ENCODE measurements at regions not wholly inside any gene's neighbourhood (a gene's known extent, or its start where the extent isn't known, plus 50 kb on each side); places are given as distances from the start of the nearest gene placed in this dataset.

GRCh38 chr11:92787638-92788037, 181.8 kb upstream of the MTNR1B start:
- no peak overlapping the region for H3K9ac ChIP-seq (ENCODE audit: low read depth, low read length)
- H3K4me3 ChIP-seq (ENCODE audit: low read depth in 1 of 2, low read length in 2 of 2): no peak overlapping the region
- no peaks in the 10 kb centered on the region for H3K27me3 ChIP-seq (ENCODE audit: insufficient read depth, low read length, poor library complexity)
- no peaks in the 10 kb centered on the region for H4K20me1 ChIP-seq (ENCODE audit: insufficient read depth, low read length)
- H3K79me2 ChIP-seq (ENCODE audit: insufficient read depth, low read length): no peaks in the 10 kb centered on the region
- no peak overlapping the region for H3K27ac ChIP-seq (ENCODE audit: low read length)
- no peak for TF ChIP-seq CTCF (IDR thresholded peaks at IDR 0.05; ENCODE audit: borderline replicate concordance, extremely low read depth, low read length, poor library complexity, severe bottlenecking)
- TF ChIP-seq EZH2 (IDR thresholded peaks at IDR 0.05; ENCODE audit: borderline replicate concordance, low read depth, low read length, severe bottlenecking): no peak
- H3K4me1 ChIP-seq (ENCODE audit: insufficient read depth, low read length): no peaks in the 10 kb centered on the region
- H3K9me3 ChIP-seq (ENCODE audit: insufficient read depth, low read length, severe bottlenecking): no peaks in the 10 kb centered on the region
- no peaks in the 10 kb centered on the region for H3K36me3 ChIP-seq (ENCODE audit: insufficient read depth, low read length)
- H2AFZ ChIP-seq (ENCODE audit: low read depth, low read length): no peak overlapping the region
- DNase-seq: no peak
- no peak overlapping the region for H3K4me2 ChIP-seq (ENCODE audit: insufficient read depth, low read length)
- no peak for ATAC-seq (ENCODE audit: insufficient read depth, low read depth)

GRCh38 chr11:92789761-92790160, 179.7 kb upstream of the MTNR1B start:
- no peaks in the 10 kb centered on the region for H3K79me2 ChIP-seq (ENCODE audit: insufficient read depth, low read length)
- H3K4me3 ChIP-seq (ENCODE audit: low read depth in 1 of 2, low read length in 2 of 2): no peak overlapping the region
- DNase-seq (no peak), ATAC-seq (ENCODE audit: insufficient read depth, low read depth) (no peak)
- H2AFZ ChIP-seq (ENCODE audit: low read depth, low read length): no peak overlapping the region
- H3K27me3 ChIP-seq (ENCODE audit: insufficient read depth, low read length, poor library complexity): no peaks in the 10 kb centered on the region
- H3K36me3 ChIP-seq (ENCODE audit: insufficient read depth, low read length): no peaks in the 10 kb centered on the region
- TF ChIP-seq EZH2 (IDR thresholded peaks at IDR 0.05; ENCODE audit: borderline replicate concordance, low read depth, low read length, severe bottlenecking): no peak
- TF ChIP-seq CTCF (IDR thresholded peaks at IDR 0.05; ENCODE audit: borderline replicate concordance, extremely low read depth, low read length, poor library complexity, severe bottlenecking): no peak
- no peaks in the 10 kb centered on the region for H4K20me1 ChIP-seq (ENCODE audit: insufficient read depth, low read length)
- H3K4me2 ChIP-seq (ENCODE audit: insufficient read depth, low read length): no peak overlapping the region
- no peaks in the 10 kb centered on the region for H3K4me1 ChIP-seq (ENCODE audit: insufficient read depth, low read length)
- H3K9ac ChIP-seq (ENCODE audit: low read depth, low read length): no peak overlapping the region
- no peaks in the 10 kb centered on the region for H3K9me3 ChIP-seq (ENCODE audit: insufficient read depth, low read length, severe bottlenecking)
- no peak overlapping the region for H3K27ac ChIP-seq (ENCODE audit: low read length)

GRCh38 chr11:92790366-92790765, 179.1 kb upstream of the MTNR1B start:
- Histone ChIP-seq H3K79me2 (ENCODE audit: insufficient read depth, low read length) (no peaks in the 10 kb centered on the region), H3K4me2 (ENCODE audit: insufficient read depth, low read length) (no peak overlapping the region), H3K4me3 (ENCODE audit: low read depth in 1 of 2, low read length in 2 of 2) (no peak overlapping the region), H3K27me3 (ENCODE audit: insufficient read depth, low read length, poor library complexity) (no peaks in the 10 kb centered on the region), H3K36me3 (ENCODE audit: insufficient read depth, low read length) (no peaks in the 10 kb centered on the region), H4K20me1 (ENCODE audit: insufficient read depth, low read length) (no peaks in the 10 kb centered on the region), H3K4me1 (ENCODE audit: insufficient read depth, low read length) (no peaks in the 10 kb centered on the region), H3K9me3 (ENCODE audit: insufficient read depth, low read length, severe bottlenecking) (no peaks in the 10 kb centered on the region), H2AFZ (ENCODE audit: low read depth, low read length) (no peak overlapping the region), H3K9ac (ENCODE audit: low read depth, low read length) (no peak overlapping the region), H3K27ac (ENCODE audit: low read length) (no peak overlapping the region)
- DNase-seq (no peak), ATAC-seq (ENCODE audit: insufficient read depth, low read depth) (no peak)
- no peak for TF ChIP-seq CTCF (IDR thresholded peaks at IDR 0.05; ENCODE audit: borderline replicate concordance, extremely low read depth, low read length, poor library complexity, severe bottlenecking)
- TF ChIP-seq EZH2 (IDR thresholded peaks at IDR 0.05; ENCODE audit: borderline replicate concordance, low read depth, low read length, severe bottlenecking): no peak
